SKM-1 (cell line): ENCODE measurements at regions not wholly inside any gene's neighbourhood (a gene's known extent, or its start where the extent isn't known, plus 50 kb on each side); places are given as distances from the start of the nearest gene placed in this dataset.
"Not testable (repeated sequence)": the region's sequence is repeated elsewhere in the genome, so short reads cannot be mapped to it uniquely, and the experiment has no call there.

ENCODE experiments used
- DNase-seq: peaks from one replicate; lab custom pipeline; 2025; ENCODE audit not compliant: unreplicated experiment; lab: John Stamatoyannopoulos, UW

DNA sequence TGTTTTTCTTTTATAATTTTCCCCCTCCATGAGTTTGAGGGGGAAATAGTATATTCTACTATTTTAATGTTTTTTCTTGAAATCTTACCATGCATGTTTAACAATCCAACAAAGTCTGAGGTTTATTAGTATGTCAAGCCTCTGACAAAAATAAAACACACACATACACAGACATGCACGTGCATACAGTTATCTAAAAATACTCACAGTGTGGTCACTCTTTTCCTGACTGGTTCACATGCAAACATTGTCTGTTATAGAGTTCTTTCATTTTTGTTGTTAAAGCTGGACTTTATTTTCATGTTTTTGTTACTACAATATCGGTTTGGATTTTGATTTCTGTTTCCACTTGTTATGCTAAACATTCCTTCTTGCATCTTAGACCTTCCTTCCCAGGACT is 236.6 kb downstream of the MFSD1 start:
- no peak for DNase-seq

- DNase-seq: no peak
Observed at GRCh38 chr3:159039286-159039685, 237.4 kb downstream of the MFSD1 start.

GRCh38 chr3:159045279-159045885 is 243.5 kb downstream of the MFSD1 start:
- no peak for DNase-seq

DNA sequence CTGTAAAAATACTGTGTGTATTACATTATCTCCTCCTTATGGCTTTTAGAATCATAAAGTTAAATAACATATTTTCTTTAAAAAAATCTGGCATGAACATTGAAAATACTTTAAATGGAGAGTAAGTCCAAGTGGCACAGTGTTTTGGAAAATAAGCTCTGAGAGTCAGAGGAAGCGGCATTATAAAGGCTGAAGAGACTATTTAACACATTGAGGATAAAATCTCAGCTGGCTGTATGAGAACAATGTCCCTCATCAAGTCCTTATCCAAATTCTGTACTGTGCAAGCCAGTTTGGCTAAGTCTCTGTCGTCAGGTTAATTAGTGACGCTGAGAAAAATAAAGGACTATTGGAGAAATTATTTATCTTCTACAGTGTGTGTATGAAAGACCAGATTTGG is 245.5 kb downstream of the MFSD1 start:
- no peak for DNase-seq

DNA sequence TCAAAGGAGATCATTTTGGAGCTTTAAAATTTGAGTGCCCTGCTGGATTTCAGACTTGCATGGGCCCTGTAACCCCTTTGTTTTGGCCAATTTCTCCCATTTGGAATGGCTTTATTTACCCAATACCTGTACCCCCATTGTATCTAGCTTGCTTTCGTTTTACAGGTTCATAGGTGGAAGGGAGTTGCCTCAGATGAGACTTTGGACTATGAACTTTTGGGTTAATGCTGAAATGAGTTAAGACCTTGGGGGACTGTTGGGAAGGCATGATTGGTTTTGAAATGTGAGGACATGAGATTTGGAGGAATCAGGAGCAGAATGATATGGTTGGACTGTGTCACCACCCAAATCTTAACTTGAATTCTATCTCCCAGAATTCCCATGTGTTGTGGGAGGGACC is 250.6 kb downstream of the MFSD1 start:
- DNase-seq: not testable (repeated sequence)

DNA sequence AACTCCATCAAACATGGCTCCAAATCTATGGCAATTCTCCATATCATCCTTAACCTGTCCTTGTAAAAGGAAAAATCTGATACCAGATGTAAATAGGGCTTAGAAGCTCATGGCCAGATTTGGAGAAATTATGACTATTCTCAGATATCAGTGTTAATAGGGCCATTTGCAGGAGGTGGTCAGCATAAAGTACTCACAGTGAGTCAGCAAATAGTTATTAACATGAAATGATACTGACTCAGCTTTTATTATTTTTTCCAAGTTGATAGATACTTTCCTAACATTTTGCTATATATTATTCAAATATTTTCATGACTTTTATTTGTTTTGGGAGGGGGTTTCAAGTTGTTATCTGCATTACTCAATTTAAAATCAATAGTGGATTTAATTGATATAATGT is 255.8 kb downstream of the MFSD1 start:
- no peak for DNase-seq

- DNase-seq: no peak
Observed at GRCh38 chr3:159058859-159059258, 257.0 kb downstream of the MFSD1 start.

DNA sequence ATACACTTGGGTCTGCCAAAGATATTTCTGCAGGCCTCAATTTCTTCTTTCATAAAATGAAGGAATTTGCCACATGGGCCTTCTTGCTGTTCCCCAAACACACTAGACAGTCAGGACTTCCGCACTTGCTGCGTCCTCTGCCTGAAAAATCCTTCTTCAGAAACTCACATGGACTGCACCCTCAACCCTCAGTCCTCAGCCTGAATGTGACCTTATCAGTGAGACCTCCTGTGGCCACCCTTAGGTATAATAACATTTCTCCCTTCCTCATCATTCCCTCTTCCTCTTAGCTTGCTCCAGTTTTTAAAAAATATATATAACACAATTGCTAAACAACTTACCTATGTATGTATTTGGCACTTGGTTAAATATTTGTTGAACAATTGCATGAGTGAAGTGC is 257.5 kb downstream of the MFSD1 start:
- DNase-seq: no peak

DNA sequence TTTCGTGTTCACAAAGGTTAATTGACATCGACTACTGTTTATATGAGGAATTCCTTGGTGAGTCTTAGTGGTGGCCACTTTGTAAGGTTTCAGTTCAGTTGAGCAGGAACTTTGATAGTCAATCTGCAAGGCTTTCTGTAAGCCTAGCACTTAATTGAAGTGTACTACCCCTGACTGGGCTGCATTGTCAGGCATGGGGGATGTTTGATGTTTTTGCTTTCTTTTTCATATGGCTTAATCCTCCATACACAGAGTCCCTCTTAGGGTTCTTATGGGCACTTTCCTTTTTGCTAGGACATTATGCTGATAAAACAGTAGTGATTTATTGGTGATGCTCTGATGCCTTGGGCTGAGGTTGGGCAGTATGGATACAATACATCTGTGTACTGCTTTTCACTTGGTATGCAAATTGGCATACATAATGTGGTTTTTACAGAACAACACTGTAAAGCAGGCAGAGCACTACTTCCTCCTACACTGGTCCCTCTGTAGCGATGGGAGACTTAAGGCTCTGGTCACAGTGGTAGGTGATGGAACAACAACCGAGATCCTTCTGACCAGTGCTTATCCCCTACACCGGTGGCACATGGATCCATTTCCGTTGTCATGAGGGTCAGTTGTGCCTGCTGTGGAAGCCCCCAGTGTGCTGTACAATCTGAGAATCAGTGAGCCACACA is 261.0 kb downstream of the MFSD1 start:
- DNase-seq: no peak

DNA sequence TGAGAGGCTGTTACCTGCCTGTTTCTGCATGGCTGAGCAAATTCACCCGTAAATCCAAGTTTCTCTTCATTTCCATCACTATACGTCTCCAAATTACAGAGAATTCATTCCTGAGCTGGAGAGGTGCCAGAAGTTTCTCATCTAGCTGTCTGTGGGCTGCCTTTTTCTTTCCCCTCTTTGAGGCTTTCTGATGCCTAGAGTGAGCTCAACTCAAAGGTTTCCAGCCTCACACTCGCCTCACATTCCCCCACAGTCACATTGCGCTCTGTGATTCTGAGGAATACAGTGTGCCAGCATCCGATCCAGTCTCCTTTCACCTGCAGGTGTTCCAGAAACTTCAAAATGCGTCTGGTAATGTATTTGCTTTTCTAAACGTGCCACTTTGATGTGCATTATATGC is 267.2 kb downstream of the MFSD1 start, which contains the start of gene IQCJ:
TSS of gene IQCJ (plus strand) at position 229 of the 400 bp plus-strand sequence.
- no peak for DNase-seq

DNA sequence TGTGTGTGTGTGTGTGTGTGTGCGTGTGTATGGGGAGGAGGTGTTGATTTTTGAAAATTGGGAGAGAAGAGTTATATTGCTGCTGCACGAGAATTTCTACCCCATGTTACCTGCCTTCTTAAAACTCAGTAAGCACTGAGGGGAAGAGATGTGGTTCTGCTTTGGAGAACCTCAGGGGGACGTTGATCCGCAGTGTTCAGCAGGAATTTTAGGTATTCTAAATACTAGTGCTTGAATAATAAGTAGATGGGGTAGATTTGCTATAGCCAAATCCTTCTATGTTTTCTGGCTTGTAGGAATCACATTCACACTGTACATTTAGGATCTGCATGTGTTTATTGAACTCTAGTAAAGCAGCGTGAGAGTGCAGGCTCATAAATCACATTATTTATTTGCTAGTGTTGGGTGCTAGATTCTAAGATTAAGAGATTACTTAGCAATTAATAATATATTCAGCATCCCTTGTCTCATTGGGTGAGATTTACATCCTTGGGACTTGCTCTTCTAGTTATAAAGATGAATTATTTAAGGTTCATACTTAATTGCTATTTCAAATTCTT is 268.1 kb downstream of the MFSD1 start:
- DNase-seq: no peak

GRCh38 chr3:159074756-159075701 is 273.2 kb downstream of the MFSD1 start:
- DNase-seq: no peak

GRCh38 chr3:159077860-159078259 is 276.0 kb downstream of the MFSD1 start:
- DNase-seq: no peak

DNA sequence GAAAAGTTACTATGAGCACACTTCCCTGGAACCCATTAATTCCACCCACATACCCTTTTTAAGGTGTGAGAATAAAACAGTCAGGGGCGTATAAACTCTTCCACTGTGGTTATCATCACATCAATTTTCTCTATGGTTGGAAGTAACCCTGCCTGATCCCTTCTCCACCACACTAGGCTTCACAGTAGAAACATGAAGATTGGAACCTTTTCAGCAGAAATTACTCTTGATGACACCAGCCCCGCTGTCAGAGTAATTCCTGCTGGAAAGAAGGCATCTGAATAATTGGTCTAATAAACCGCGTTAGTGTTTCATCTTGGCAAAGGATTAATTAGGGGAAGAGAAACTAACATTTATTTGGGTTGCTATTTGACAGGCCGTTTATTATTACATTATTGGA is 278.4 kb downstream of the MFSD1 start:
- DNase-seq: no peak

- DNase-seq: no peak
Observed at GRCh38 chr3:159080821-159081220, 279.0 kb downstream of the MFSD1 start.

DNA sequence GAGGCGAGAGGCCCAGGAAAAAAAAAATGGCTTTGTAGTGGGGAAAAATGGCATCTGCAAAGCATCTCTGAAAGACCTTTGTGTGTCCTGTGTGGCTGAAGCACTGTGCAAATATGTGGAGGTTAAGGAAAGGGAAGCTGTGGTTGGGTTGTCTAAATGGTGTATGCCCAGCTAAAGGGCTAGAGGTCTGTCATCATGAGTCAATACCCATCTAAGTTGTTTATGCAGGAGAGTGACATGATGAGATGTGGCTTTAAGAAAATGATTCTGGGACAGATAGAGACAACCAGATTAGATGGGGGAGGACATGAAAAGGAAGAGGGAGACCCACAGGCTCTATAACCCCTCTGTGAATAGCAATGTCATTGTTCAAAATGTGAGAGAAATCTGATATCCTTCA is 280.7 kb downstream of the MFSD1 start:
- DNase-seq: no peak

- DNase-seq: no peak
Observed at GRCh38 chr3:159091936-159092335, 290.1 kb downstream of the MFSD1 start.

GRCh38 chr3:159102001-159102400 is 300.1 kb downstream of the MFSD1 start:
- no peak for DNase-seq

DNA sequence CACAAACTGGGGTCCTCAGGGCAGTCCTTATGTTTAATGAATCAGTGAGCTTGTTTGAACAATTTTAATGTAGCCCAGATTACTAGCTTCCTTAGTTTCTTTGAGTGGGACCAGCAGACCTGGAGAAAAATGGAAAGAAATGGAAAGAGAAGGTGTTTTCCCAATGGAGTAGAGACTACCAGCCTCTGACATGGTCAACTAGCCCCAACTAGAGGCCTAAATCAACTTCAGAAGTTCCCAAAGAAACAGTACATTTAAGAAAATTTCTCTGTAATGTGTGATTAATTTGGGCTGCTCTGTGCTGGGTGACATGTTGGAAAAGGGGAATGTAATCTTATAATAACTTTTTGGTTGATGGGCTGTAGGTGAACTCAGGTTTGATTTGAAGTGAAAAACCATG is 310.9 kb downstream of the MFSD1 start:
- no peak for DNase-seq

DNA sequence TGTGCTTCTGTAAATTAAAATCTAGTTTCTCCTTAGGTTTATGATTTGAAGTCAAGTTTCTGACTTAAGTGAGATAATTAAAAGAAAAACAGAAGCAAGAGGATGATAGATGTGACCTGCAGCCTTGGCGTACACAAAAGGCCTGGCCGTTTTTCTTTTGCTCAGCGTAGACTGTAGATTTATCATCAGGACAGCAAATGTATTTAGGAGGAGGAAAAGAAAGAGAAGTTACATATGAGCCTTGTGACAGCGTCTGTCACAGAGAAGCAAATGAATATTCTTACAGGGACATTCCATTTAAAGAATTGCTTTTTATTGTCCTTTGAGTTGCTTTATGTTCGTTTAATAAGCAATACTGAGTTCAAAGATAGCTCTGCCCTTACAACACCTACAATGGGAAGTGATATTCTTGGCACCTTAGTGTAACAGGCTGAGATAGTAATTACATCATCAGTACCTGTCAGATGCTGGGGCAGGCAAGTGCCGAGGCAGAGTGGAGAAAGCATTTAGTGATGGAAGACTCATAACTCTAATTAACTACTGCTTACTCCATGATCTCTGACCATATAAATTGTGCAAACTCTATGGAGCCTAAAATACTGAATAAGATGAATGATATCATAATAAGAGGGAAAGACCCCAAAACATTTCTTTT is 311.5 kb downstream of the MFSD1 start:
- no peak for DNase-seq

- DNase-seq: no peak
Observed at GRCh38 chr3:159114582-159114981, 312.7 kb downstream of the MFSD1 start.
